WI38 (cell line): ENCODE measurements at regions not wholly inside any gene's neighbourhood (a gene's known extent, or its start where the extent isn't known, plus 50 kb on each side); places are given as distances from the start of the nearest gene placed in this dataset.
"Not testable (repeated sequence)": the region's sequence is repeated elsewhere in the genome, so short reads cannot be mapped to it uniquely, and the experiment has no call there.

Source experiments
- H3K4me3 ChIP-seq: 2 replicates; pipeline ENCODE4 v1.5.1; 2011; ENCODE audit warnings: low read depth, mild to moderate bottlenecking, control low read depth, low read length
- TF ChIP-seq, protein P1 (sequence below): IDR thresholded peaks from 2 replicates; pipeline ENCODE4 v1.5.1; 2012; ENCODE audit warnings: low read depth, mild to moderate bottlenecking, control low read depth, low read length

DNA sequence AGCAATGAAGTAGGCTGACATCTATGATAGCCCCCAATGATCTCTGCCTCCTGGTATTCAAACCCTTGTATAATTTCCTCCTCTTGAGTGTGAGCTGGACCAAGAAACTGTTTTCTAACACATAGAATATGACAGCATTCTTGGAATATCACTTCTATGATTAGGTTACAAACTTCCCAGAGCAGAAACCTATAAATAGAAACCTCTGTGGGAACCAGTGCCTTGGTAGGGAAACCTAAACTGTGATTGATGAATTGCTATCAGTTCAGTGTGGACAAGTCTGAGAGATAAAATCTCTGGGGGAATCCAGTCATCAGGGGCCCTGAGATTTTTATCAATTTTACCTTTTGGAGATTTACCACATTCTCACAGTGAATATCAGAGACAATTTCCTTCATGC lies 756.5 kb upstream of the AGA start:
- TF ChIP-seq, protein P1, sequence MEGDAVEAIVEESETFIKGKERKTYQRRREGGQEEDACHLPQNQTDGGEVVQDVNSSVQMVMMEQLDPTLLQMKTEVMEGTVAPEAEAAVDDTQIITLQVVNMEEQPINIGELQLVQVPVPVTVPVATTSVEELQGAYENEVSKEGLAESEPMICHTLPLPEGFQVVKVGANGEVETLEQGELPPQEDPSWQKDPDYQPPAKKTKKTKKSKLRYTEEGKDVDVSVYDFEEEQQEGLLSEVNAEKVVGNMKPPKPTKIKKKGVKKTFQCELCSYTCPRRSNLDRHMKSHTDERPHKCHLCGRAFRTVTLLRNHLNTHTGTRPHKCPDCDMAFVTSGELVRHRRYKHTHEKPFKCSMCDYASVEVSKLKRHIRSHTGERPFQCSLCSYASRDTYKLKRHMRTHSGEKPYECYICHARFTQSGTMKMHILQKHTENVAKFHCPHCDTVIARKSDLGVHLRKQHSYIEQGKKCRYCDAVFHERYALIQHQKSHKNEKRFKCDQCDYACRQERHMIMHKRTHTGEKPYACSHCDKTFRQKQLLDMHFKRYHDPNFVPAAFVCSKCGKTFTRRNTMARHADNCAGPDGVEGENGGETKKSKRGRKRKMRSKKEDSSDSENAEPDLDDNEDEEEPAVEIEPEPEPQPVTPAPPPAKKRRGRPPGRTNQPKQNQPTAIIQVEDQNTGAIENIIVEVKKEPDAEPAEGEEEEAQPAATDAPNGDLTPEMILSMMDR, result no peak
- H3K4me3 ChIP-seq, result no peak overlapping the region

- H3K4me3 ChIP-seq, result no peak overlapping the region
- TF ChIP-seq, protein P1, result no peak
Observed at GRCh38 chr4:178202422-178202821, 760.2 kb upstream of the AGA start.

DNA sequence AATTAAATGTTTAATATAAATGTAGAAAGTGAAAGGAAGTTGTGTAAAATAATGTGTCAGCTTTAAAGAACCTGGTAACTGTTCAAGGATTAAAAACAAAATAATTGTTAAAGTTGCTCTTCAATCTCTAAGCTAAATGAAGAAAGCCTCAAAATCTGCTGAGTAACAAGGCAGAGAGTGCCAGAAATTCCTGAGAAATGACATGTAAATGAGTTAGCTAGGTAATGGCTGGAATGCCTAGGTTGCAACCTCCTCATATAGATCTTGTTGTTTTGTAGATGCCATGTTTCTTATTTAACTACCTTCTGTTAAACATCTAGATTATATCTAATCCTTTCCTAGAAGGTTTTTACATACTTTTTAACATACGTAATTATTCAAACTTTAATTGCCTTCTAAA lies 763.6 kb upstream of the AGA start:
- TF ChIP-seq, protein P1, result no peak

DNA sequence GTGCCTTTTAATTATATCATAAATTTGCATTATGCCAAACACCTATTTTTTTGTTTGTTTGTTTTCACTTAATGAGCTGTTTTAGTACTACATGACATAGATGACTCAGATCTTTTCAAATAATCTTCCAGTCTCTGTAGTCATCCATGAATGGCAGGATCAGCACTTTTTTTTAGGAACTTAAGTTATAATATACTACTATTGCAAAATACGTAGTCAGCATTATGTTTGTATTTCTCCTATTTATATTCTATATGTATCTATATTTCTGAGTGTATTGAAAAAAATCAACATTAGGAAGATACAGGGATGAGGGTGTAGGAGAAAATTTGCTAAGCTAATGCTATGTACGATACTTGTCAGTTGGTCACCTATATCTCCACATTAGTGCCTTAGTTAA lies 773.1 kb upstream of the AGA start:
- H3K4me3 ChIP-seq, result no peak overlapping the region
- TF ChIP-seq, protein P1, result no peak

More for the DNA sequence above, 763.6 kb upstream of the AGA start:
- H3K4me3 ChIP-seq, result no peak overlapping the region

- no peak overlapping the region for H3K4me3 ChIP-seq
- TF ChIP-seq, protein P1, result no peak
Observed at GRCh38 chr4:178215763-178216162, 773.5 kb upstream of the AGA start.

DNA sequence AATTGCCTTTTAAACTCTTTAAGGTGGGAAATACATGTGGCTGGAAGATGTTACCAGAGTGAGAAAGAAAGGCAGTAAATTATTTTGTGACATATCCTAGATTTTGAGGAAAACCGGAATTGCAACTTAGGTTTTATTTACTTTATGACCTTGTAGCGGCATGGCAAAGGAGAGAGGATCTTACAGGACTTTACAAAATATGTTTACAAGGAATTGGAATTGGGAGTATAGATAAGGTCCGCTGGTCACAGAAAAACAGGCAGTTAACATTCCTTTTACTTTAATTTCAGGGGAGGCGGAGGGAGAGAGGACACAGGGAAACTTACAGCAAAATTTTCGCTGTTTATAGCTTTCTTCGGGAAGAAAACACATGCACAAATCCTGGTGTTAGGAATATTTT lies 784.2 kb upstream of the AGA start:
- not testable (repeated sequence) for H3K4me3 ChIP-seq

GRCh38 chr4:178233906-178234305 lies 791.7 kb upstream of the AGA start:
- H3K4me3 ChIP-seq, result no peak overlapping the region
- TF ChIP-seq, protein P1, result no peak

DNA sequence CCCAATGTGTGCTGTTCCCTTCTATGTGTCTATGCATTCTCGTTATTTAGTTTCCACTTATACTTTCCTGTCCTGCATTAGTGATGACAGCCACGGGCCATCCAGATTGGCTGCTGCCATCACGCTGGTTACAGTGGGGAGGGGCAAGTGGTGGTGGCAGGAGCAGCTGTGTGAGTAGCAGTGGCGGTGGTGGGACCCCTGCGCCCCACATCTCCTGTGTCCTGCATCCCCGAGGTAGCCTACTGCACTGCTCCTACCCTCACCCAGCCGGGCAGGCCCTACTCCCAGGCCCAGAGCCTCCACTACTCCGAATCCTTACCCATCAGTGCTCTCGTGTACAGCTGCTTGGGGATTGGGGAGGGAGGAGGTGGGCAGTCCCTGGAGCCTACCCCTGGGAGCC lies 798.7 kb upstream of the AGA start:
- H3K4me3 ChIP-seq, result no peak overlapping the region
- TF ChIP-seq, protein P1, result no peak
